Calu3 (cell line): ENCODE measurements at regions not wholly inside any gene's neighbourhood (a gene's known extent, or its start where the extent isn't known, plus 50 kb on each side); places are given as distances from the start of the nearest gene placed in this dataset.

Source experiments
- BruUV-seq: library from RNA; stranded (reverse); fragments of 400-500 nt; replicated peaks from 2 replicates; lab custom pipeline; 2021; lab: Mats Ljungman, UMichigan
- CTCF ChIA-PET: fragments of 300-600 bp; sonication (Branson Sonifier 250); formaldehyde crosslinking; loops from one replicate; lab custom pipeline; 2022; ENCODE audit warnings: antibody characterized with exemption; lab: Charles Lee
- DNase-seq: peaks from one replicate; pipeline ENCODE4 v3.0.0; 2022
- H3K27ac Mint-ChIP-seq: one replicate; pipeline ENCODE4 v1.8.0; 2022; ENCODE audit warnings: mixed read lengths; ENCODE audit not compliant: unreplicated experiment
- H3K27me3 Mint-ChIP-seq: one replicate; pipeline ENCODE4 v1.8.0; 2022; ENCODE audit warnings: mixed read lengths; ENCODE audit not compliant: unreplicated experiment
- H3K36me3 Mint-ChIP-seq: one replicate; pipeline ENCODE4 v1.8.0; 2022; ENCODE audit warnings: mild to moderate bottlenecking, moderate library complexity, mixed read lengths; ENCODE audit not compliant: insufficient read depth, unreplicated experiment
- H3K4me1 Mint-ChIP-seq: one replicate; pipeline ENCODE4 v1.8.0; 2022; ENCODE audit warnings: mild to moderate bottlenecking, low read depth, mixed read lengths; ENCODE audit not compliant: unreplicated experiment
- H3K4me3 Mint-ChIP-seq: one replicate; pipeline ENCODE4 v1.8.0; 2022; ENCODE audit warnings: mild to moderate bottlenecking, low read depth, moderate library complexity, mixed read lengths; ENCODE audit not compliant: unreplicated experiment
- H3K9me3 Mint-ChIP-seq: one replicate; pipeline ENCODE4 v1.8.0; 2022; ENCODE audit warnings: low read depth, mixed read lengths; ENCODE audit not compliant: unreplicated experiment
- intact Hi-C: fragments of 100-400 bp; cut with micrococcal nuclease; formaldehyde crosslinking; loops from one replicate; pipeline ENCODE4 v1.10.0; 2022; ENCODE audit not compliant: unreplicated experiment
- TF ChIP-seq, protein P1 (sequence below): fragments of 200-600 bp; IDR thresholded peaks from one replicate; pipeline ENCODE4 v1.8.0; 2022; ENCODE audit warnings: antibody characterized with exemption; ENCODE audit not compliant: unreplicated experiment

DNA sequence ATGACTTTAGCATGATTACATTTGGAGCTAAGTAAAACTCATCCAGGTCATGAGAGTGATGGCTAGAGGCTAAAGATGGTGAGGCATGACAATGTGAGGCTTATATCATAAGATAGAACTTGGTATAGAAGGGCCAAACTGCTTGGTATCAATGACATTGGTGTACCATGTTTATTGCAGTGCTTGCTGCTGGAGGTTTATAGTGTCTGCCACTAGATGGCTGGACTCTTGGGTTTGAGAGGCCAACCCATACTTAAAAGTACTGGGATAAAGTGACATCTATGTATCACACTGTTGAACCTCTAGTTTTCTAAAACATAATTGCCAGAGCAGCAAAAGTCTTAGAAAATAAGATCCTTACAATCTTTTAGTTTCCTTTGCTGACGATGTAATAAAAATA lies 83.0 kb upstream of the TACR3 start:
- H3K27me3 Mint-ChIP-seq, result no peaks in the 10 kb centered on the region
- DNase-seq, result no peak
- TF ChIP-seq, protein P1, sequence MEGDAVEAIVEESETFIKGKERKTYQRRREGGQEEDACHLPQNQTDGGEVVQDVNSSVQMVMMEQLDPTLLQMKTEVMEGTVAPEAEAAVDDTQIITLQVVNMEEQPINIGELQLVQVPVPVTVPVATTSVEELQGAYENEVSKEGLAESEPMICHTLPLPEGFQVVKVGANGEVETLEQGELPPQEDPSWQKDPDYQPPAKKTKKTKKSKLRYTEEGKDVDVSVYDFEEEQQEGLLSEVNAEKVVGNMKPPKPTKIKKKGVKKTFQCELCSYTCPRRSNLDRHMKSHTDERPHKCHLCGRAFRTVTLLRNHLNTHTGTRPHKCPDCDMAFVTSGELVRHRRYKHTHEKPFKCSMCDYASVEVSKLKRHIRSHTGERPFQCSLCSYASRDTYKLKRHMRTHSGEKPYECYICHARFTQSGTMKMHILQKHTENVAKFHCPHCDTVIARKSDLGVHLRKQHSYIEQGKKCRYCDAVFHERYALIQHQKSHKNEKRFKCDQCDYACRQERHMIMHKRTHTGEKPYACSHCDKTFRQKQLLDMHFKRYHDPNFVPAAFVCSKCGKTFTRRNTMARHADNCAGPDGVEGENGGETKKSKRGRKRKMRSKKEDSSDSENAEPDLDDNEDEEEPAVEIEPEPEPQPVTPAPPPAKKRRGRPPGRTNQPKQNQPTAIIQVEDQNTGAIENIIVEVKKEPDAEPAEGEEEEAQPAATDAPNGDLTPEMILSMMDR, result no peak
- H3K4me3 Mint-ChIP-seq, result no peak overlapping the region
- BruUV-seq, result no TSS peak
- no peak overlapping the region for H3K27ac Mint-ChIP-seq
- CTCF ChIA-PET, result no interaction called here
- intact Hi-C loops, result no loop called here
- no peaks in the 10 kb centered on the region for H3K4me1 Mint-ChIP-seq
- peaks cover 3% of the 10 kb centered on the region for H3K9me3 Mint-ChIP-seq
- no peaks in the 10 kb centered on the region for H3K36me3 Mint-ChIP-seq

DNA sequence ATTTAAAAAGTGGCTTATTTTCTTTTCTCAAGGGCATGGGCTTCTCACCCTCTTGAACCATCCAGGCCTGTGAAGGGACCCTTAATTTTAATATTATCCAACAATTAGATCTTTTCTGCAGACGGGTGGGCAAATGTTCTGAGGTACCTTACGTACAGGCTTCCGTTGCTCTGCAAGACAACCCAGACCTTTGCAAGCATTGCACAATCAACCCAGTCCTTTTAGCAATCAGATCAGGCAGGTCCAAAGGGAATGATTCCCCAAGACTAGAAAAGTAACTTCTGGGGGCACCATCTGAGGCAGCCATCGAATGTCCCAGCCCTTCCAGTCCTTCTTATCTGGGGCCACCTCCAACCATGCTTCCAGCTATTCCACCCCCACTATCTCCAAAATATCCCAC lies 67.3 kb upstream of the TACR3 start:
- no peaks in the 10 kb centered on the region for H3K4me1 Mint-ChIP-seq
- H3K9me3 Mint-ChIP-seq, result no peaks in the 10 kb centered on the region
- no TSS peak for BruUV-seq
- CTCF ChIA-PET, result no interaction called here
- no peak overlapping the region for H3K4me3 Mint-ChIP-seq
- intact Hi-C loops, result loop anchor here (2.0 to 5.0 kb wide), 2 partner anchors 152 to 310 kb away; no protein-coding TSS in a partner anchor
- H3K27ac Mint-ChIP-seq, result no peak overlapping the region
- no peak for DNase-seq
- H3K36me3 Mint-ChIP-seq, result no peaks in the 10 kb centered on the region
- no peaks in the 10 kb centered on the region for H3K27me3 Mint-ChIP-seq
- TF ChIP-seq, protein P1, result no peak

DNA sequence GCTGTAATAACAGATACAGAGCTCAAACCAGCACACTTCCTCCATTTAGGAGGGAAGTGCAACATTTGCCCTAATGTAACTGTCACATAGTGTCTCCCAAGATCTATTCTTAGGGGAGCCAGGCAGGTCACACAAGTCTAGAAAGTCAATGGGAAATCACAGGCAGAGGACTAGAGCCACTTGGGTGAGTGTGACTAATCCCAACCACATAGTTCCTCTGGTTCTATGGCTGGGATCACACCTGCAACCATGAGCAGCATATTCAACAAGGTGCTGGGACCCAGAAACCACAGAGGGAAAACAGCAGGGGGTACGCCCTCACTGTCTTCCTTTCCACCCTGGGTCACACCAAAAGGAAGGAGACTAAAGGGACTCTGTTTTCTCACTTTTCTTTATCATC lies 66.8 kb upstream of the TACR3 start:
- no peaks in the 10 kb centered on the region for H3K27me3 Mint-ChIP-seq
- DNase-seq, result no peak
- TF ChIP-seq, protein P1, result no peak
- CTCF ChIA-PET, result interaction anchor here (1.2 to 1.3 kb wide), 2 partner anchors 152 to 582 kb away, joined by 3 to 4 read pairs; no protein-coding TSS in a partner anchor
- no TSS peak for BruUV-seq
- no peaks in the 10 kb centered on the region for H3K36me3 Mint-ChIP-seq
- no peaks in the 10 kb centered on the region for H3K9me3 Mint-ChIP-seq
- H3K4me3 Mint-ChIP-seq, result no peak overlapping the region
- no peaks in the 10 kb centered on the region for H3K4me1 Mint-ChIP-seq
- no peak overlapping the region for H3K27ac Mint-ChIP-seq
- intact Hi-C loops, result loop anchor here (2.0 to 5.0 kb wide), 2 partner anchors 152 to 309 kb away; no protein-coding TSS in a partner anchor

DNA sequence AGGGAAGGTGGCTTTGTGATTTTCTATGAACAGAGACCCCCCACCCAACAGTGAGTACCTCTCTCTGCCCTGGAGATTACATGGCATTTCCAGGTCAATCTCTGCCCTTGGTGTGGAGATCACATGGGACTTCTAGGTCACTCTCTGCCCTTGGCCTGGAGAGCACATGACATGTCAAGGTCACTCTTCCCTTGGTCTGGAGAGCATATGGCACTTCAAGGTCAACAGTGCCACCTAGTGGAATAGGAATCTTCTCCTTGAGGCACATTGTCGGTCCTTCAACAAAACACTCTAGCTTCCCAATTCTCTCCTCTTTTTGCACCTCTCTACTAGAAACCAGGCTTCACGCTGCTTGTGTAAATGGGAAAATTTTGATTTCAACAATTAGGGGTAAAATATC lies 66.2 kb upstream of the TACR3 start:
- Mint-ChIP-seq H3K36me3 (no peaks in the 10 kb centered on the region), H3K4me1 (no peaks in the 10 kb centered on the region), H3K4me3 (no peak overlapping the region), H3K27ac (no peak overlapping the region), H3K27me3 (no peaks in the 10 kb centered on the region), H3K9me3 (no peaks in the 10 kb centered on the region)
- peak; percentile 2 for DNase-seq
- BruUV-seq, result no TSS peak
- TF ChIP-seq, protein P1, result peak; percentile 49
- intact Hi-C loops, result loop anchor here (2.0 to 5.0 kb wide), 2 partner anchors 151 to 309 kb away; no protein-coding TSS in a partner anchor
- CTCF ChIA-PET, result interaction anchor here (1.2 to 1.3 kb wide), 2 partner anchors 152 to 582 kb away, joined by 3 to 4 read pairs; no protein-coding TSS in a partner anchor
